ENCODE measurements at regions not wholly inside any gene's neighbourhood (a gene's known extent, or its start where the extent isn't known, plus 50 kb on each side); places are given as distances from the start of the nearest gene placed in this dataset.
"Not testable (repeated sequence)": the region's sequence is repeated elsewhere in the genome, so short reads cannot be mapped to it uniquely, and the experiment has no call there.

- no peak for DNase-seq
These were observed 102.9 kb upstream of the ZNF184 start for GRCh38 chr6:27575594-27576361.

GRCh38 chr6:27568226-27568897 lies 95.5 kb upstream of the ZNF184 start:
- DNase-seq, result no peak

DNA sequence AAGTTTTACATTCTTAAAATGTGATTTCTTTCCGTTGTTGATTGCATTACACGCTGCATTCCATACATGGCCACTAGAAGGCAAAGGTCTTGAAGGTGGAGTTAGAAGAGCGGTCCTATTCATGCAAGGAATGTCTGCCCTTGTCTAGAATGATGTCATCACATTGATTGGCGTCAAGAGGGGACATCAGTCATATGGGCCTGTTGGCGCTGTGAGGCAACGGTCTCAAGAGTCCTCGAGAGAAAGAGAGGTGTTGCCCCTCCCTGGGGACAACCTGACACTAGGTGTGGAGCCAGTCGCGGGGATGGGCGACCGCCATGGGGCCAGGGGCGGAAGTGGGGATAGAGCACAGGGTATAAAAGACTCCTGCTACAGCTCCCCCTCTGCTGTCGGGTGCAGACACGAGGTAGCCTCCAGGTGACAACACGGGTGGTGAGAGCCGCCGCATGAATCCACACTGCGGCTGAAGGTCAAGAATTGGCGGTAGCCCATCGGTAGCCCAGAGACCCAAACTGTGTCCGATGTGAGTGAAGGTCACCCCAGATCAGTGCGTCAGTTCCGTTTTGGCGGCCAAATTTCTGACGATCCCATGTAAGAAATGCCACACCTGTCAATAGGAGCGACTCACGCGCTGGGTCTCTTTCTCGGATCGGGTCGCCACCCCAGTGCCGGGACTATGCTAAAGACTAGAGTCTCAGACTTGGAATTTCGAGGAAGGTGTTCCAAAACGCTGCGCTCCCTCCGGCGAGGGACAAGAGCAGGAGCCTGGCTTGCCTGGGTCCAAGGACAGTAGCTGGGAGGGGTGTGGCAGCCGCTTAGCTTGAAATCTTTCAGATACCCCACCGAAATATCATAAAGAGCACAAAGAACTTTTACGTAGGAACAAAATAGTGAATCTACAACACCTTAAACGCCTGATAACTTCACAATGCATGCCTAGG lies 93.2 kb upstream of the ZNF184 start:
- DNase-seq, result no peak

GRCh38 chr6:27562027-27562410 lies 89.1 kb upstream of the ZNF184 start:
- peak in 1 of 2 experiments; percentile 32 for DNase-seq

DNA sequence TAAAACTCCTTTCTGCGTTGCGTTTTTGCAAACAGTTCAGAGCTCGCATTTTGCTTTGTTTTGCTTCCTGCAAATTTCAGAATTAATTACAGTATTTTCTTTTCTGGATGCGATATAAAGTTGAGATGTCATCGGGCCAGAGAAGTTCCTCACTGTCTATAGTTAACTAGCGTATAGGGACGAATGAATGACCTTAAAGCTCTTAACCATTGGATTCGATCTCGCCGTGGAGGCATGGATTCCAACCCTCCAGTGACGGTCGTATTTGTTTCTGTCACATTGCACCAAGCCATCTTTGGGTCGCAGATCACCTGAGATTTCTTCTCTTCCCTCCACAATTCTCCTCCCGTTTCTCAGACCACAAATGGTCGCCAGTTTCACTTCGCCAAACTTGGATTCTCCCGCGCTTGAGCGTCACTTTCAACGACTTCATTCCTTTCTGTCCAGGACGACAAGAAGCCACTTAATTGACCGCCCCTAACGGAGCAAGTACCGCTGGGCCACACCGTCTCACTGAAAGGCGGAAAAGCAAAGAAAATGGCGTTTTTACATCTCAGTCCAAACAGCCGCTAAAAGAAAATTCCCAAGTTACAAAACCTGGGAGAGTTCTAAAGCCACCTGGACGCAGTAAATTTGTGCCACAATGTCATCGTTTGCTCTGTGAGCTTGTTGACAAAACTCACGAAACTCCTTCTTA lies 85.3 kb upstream of the ZNF184 start:
- no peak for DNase-seq

GRCh38 chr6:27556406-27556805 lies 83.5 kb upstream of the ZNF184 start:
- no peak for DNase-seq

DNA sequence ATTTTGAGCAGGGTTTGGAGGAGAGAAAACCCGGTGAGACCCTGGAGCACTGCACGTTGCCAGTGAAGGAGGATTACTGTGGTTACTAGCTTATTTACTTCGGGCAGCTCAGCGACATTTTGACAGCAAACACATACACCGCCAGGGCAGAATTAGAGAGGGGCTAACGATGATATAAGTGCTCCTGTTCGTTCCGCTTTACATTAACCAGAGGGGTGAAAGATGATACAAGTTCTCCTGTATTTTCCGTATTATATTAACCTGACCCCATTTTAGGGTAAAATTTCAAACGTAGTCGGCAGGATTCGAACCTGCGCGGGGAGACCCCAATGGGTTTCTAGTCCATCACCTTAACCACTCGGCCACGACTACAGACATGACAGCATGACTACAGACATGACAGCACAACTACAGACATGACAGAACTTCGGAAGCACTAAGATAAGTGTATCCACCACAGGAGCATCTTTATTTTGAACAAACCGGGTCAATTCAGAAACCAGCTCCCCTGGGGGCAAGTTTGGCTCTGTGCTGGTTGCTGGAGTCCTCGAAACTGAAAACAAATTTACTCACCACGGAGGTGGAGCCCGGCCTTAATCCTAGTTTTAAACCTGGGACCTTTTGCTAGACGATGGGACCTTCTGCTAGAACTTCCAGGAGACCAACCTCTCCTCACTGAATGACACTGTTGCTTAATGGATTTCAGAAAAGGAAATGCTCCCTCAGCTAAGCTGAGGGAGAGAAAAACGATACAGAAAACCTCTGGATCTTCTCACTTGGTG lies 80.4 kb upstream of the ZNF184 start:
- DNase-seq, result peak; percentile 19 to 46

- DNase-seq, result no peak
These were observed 78.7 kb upstream of the ZNF184 start for GRCh38 chr6:27551607-27552006.

DNA sequence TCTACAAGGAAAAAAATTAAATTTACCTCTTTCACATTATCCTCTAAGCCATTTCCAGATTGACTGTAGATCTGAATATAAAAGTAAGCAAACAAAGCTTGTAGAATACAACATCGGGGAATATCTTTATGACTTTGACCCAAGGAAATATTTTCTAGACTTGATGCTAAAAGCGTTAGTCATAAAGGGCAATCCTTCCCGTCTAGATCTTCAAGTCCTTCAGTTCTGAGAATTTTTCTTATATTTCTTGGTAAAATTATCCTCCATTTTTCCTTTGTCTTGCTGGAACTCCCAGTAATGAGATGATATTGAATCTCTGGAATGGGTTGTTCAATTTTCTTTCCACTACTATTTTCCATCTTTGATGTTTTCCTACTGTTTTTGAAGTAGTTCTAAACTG lies 77.8 kb upstream of the ZNF184 start:
- no peak for DNase-seq

- not testable (repeated sequence) for DNase-seq
These were observed 76.3 kb upstream of the ZNF184 start for GRCh38 chr6:27549241-27549598.

- peak; percentile 53 to 78 for DNase-seq
These were observed 74.5 kb upstream of the ZNF184 start for GRCh38 chr6:27547157-27548075.

GRCh38 chr6:27546522-27546921 lies 73.6 kb upstream of the ZNF184 start:
- DNase-seq, result no peak

- peak; percentile 7 to 20 for DNase-seq
These were observed 72.6 kb upstream of the ZNF184 start for GRCh38 chr6:27545271-27546046.

GRCh38 chr6:27544612-27545260 lies 71.8 kb upstream of the ZNF184 start:
- DNase-seq, result no peak

GRCh38 chr6:27544135-27544534 lies 71.2 kb upstream of the ZNF184 start:
- not testable (repeated sequence) for DNase-seq

DNA sequence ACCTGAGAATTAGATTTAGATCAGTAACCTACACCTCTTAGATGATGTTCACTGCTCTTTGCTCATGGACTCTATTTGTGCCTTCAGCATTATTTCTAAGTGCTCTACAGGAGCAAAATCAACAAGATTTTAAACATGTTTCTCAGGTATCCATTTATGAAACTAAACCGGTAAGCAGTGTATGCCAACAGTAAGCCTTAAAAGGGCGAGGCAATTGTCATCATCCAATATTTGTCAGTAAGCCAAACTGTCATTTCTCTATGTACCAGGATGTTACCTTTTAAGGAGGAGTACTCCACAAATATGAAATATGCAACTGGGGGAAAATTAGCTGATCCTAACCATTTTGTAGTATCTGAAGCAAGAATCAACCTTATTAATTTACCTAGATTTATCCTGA lies 69.6 kb upstream of the ZNF184 start:
- peak in 1 of 2 experiments; percentile 56 for DNase-seq

DNA sequence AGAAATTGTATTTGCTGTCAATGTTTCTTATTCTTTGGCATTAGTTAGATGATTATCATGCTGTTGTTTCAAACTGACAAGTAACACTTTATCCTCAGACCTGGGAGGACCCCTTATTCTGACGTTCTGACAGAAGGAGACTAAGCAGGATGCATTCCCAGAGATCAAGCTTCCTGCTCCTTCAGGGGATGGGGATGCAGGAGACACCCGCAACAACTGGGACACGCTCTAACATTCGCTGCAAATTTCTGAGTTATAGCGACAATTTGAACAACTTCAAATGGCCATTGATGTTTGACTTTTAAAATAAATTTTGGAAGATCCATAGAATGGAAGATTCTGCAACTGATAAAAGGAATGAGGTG lies 69.0 kb upstream of the ZNF184 start:
- no peak for DNase-seq

DNA sequence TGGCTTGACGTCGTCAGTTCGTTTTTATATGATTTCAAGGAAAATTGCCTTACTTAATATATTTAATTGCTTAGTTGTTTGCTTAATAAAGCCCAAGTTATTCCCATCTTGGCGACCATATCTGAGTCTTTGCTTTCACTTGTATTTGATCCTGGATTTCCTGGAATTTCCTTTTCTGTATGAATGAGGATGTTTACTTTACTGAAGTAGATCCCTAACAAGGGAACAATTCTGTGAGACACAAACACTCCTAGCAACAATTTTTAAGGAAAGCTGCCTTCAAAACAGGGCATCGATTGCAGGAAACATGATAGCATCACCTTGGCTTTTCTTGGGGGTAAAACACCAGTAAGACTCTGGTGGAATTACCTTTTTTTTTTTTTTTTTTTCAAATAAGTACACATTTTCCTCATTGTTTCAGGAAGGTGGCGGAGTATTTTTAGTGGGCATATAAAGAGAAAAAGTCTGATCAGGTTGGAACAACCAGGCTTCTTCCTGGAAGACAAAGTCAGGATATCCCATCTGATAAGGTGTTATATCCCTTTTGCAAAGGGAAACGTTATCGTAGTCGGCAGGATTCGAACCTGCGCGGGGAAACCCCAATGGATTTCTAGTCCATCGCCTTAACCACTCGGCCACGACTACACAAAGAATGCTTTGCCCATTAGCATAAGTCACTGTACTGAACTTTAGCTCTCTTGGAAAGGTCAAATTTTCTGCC lies 68.5 kb upstream of the ZNF184 start:
- no peak for DNase-seq

DNA sequence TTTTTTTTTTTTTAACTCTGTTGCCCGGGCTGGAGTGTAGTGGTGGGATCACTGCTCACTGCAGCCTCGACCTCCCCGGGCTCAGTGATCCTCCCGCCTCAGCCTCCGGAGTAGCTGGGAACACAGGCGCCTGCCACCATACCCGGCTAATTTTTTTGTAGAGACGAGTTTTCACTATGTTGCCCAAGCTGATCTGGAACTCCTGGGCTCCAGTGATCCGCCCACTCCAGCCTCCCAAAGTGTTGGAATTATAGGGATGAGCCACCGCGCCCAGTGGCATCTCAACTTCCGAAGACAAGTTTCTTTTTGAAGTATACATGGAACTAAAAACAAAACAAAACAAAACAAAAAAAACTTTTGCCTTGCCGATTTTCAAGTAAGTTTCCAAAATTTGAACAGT lies 66.6 kb upstream of the ZNF184 start:
- no peak for DNase-seq
